ENCODE measurements at regions not wholly inside any gene's neighbourhood (a gene's known extent, or its start where the extent isn't known, plus 50 kb on each side); places are given as distances from the start of the nearest gene placed in this dataset.

- no peak for DNase-seq (ENCODE audit: low spot score)
- H3K36me3 Mint-ChIP-seq (ENCODE audit: low read depth): no peaks in the 10 kb centered on the region
- H3K27ac Mint-ChIP-seq (ENCODE audit: unreplicated experiment): no peak overlapping the region
- peaks cover 26% of the 10 kb centered on the region for H3K4me1 Mint-ChIP-seq (ENCODE audit: low read depth)
- peaks cover 2% of the 10 kb centered on the region for H3K9me3 Mint-ChIP-seq (ENCODE audit: low read depth)
- no peak for TF ChIP-seq CTCF (IDR thresholded peaks at IDR 0.05)
- H3K27me3 Mint-ChIP-seq (ENCODE audit: low read depth): no peaks in the 10 kb centered on the region
- H3K4me3 Mint-ChIP-seq (ENCODE audit: unreplicated experiment): no peak overlapping the region
These were observed 67.8 kb upstream of the EPB41L1 start for GRCh38 chr20:36086767-36087166.

- no peak overlapping the region for H3K4me3 Mint-ChIP-seq (ENCODE audit: unreplicated experiment)
- H3K27me3 Mint-ChIP-seq (ENCODE audit: low read depth): no peaks in the 10 kb centered on the region
These were observed 64.3 kb upstream of the EPB41L1 start for GRCh38 chr20:36090223-36090622.

GRCh38 chr20:36091561-36092397 lies 62.8 kb upstream of the EPB41L1 start:
- Mint-ChIP-seq H3K4me3 (ENCODE audit: unreplicated experiment) (peak overlapping the region; percentile 61), H3K9me3 (ENCODE audit: low read depth) (no peaks in the 10 kb centered on the region), H3K36me3 (ENCODE audit: low read depth) (no peaks in the 10 kb centered on the region), H3K27ac (ENCODE audit: unreplicated experiment) (no peak overlapping the region), H3K27me3 (ENCODE audit: low read depth) (no peaks in the 10 kb centered on the region), H3K4me1 (ENCODE audit: low read depth) (peaks cover 23% of the 10 kb centered on the region)
- no peak for TF ChIP-seq CTCF (IDR thresholded peaks at IDR 0.05)
- DNase-seq (ENCODE audit: low spot score): no peak

More at GRCh38 chr20:36090223-36090622, 64.3 kb upstream of the EPB41L1 start:
- no peak for DNase-seq (ENCODE audit: low spot score)
- TF ChIP-seq CTCF (IDR thresholded peaks at IDR 0.05): no peak
- Mint-ChIP-seq H3K4me1 (ENCODE audit: low read depth) (peaks cover 26% of the 10 kb centered on the region), H3K27ac (ENCODE audit: unreplicated experiment) (no peak overlapping the region), H3K9me3 (ENCODE audit: low read depth) (no peaks in the 10 kb centered on the region), H3K36me3 (ENCODE audit: low read depth) (no peaks in the 10 kb centered on the region)

GRCh38 chr20:36092398-36093024 lies 62.0 kb upstream of the EPB41L1 start:
- Mint-ChIP-seq H3K9me3 (ENCODE audit: low read depth) (no peaks in the 10 kb centered on the region), H3K4me3 (ENCODE audit: unreplicated experiment) (peak overlapping the region; percentile 98), H3K36me3 (ENCODE audit: low read depth) (no peaks in the 10 kb centered on the region), H3K4me1 (ENCODE audit: low read depth) (peaks cover 29% of the 10 kb centered on the region), H3K27me3 (ENCODE audit: low read depth) (no peaks in the 10 kb centered on the region), H3K27ac (ENCODE audit: unreplicated experiment) (peak overlapping the region; percentile 90)
- DNase-seq (ENCODE audit: low spot score): no peak
- TF ChIP-seq CTCF (IDR thresholded peaks at IDR 0.05): peak; percentile 29

- Mint-ChIP-seq H3K27ac (ENCODE audit: unreplicated experiment) (peak overlapping the region; percentile 90), H3K36me3 (ENCODE audit: low read depth) (no peaks in the 10 kb centered on the region)
- DNase-seq (ENCODE audit: low spot score): no peak
These were observed 61.3 kb upstream of the EPB41L1 start for GRCh38 chr20:36093025-36093803.

More at GRCh38 chr20:36093025-36093803, 61.3 kb upstream of the EPB41L1 start:
- H3K27me3 Mint-ChIP-seq (ENCODE audit: low read depth): no peaks in the 10 kb centered on the region
- H3K4me3 Mint-ChIP-seq (ENCODE audit: unreplicated experiment): peak overlapping the region; percentile 98
- H3K9me3 Mint-ChIP-seq (ENCODE audit: low read depth): no peaks in the 10 kb centered on the region
- TF ChIP-seq CTCF (IDR thresholded peaks at IDR 0.05): no peak
- H3K4me1 Mint-ChIP-seq (ENCODE audit: low read depth): peaks cover 36% of the 10 kb centered on the region
